Endodermal cell (in vitro differentiated cells): ENCODE measurements at regions not wholly inside any gene's neighbourhood (a gene's known extent, or its start where the extent isn't known, plus 50 kb on each side); places are given as distances from the start of the nearest gene placed in this dataset.

Source experiments
- DNase-seq: peaks from one replicate; pipeline ENCODE4 v3.0.0-alpha.2; 2017
- H3K27ac ChIP-seq: 2 replicates; pipeline ENCODE4 v1.5.1; 2013; ENCODE audit warnings: mild to moderate bottlenecking, low read depth, low read length, moderate library complexity
- H3K27me3 ChIP-seq: 2 replicates; pipeline ENCODE4 v1.6.1; 2013; ENCODE audit warnings: mild to moderate bottlenecking, low read length, moderate library complexity; ENCODE audit not compliant: insufficient read depth, control insufficient read depth, poor library complexity, severe bottlenecking
- H3K36me3 ChIP-seq: 2 replicates; pipeline ENCODE4 v1.7.0; 2013; ENCODE audit warnings: mild to moderate bottlenecking, low read length, moderate library complexity; ENCODE audit not compliant: control insufficient read depth, insufficient read depth
- H3K4me1 ChIP-seq: one replicate; pipeline ENCODE4 v1.7.0; 2013; ENCODE audit warnings: low read length; ENCODE audit not compliant: control insufficient read depth, insufficient read depth
- H3K4me3 ChIP-seq: 2 replicates; pipeline ENCODE4 v1.5.1; 2013; ENCODE audit warnings: mild to moderate bottlenecking, low read length, moderate library complexity
- H3K9ac ChIP-seq: 2 replicates; pipeline ENCODE4 v1.6.1; 2013; ENCODE audit warnings: mild to moderate bottlenecking, low read length, moderate library complexity; ENCODE audit not compliant: poor library complexity, severe bottlenecking; ENCODE audit errors: extremely low read depth
- H3K9me3 ChIP-seq: 2 replicates; pipeline ENCODE4 v1.6.1; 2013; ENCODE audit warnings: mild to moderate bottlenecking, low read length, moderate library complexity; ENCODE audit not compliant: control insufficient read depth
- H3K27ac Mint-ChIP-seq: 2 replicates; pipeline ENCODE4 v1.8.0; 2020; ENCODE audit warnings: mixed read lengths
- H3K27me3 Mint-ChIP-seq: 2 replicates; pipeline ENCODE4 v1.8.0; 2021; ENCODE audit warnings: mild to moderate bottlenecking, mixed read lengths; ENCODE audit not compliant: insufficient read depth
- H3K36me3 Mint-ChIP-seq: 2 replicates; pipeline ENCODE4 v1.8.0; 2020; ENCODE audit warnings: low read depth, mixed read lengths
- H3K4me1 Mint-ChIP-seq: 2 replicates; pipeline ENCODE4 v1.8.0; 2020; ENCODE audit warnings: mixed read lengths
- H3K4me3 Mint-ChIP-seq: 2 replicates; pipeline ENCODE4 v1.8.0; 2020; ENCODE audit warnings: mild to moderate bottlenecking, moderate library complexity, mixed read lengths
- H3K9me3 Mint-ChIP-seq: 2 replicates; pipeline ENCODE4 v1.8.0; 2020; ENCODE audit warnings: mild to moderate bottlenecking, mixed read lengths
- WGBS, 2 experiments: methylation state at CpG; one replicate each; pipeline versions ENCODE4 v1.1.5 to v1.1.7; 2013; ENCODE audit warnings: missing lambda C conversion rate in 2 of 2, mixed read lengths in 1 of 2; ENCODE audit not compliant: insufficient coverage in 1 of 2, insufficient read length in 1 of 2; 5-methylcytosine and 5-hydroxymethylcytosine counted together
- TF ChIP-seq, protein P1 (sequence below): fragments of 200-600 bp; sonication (generic); conservative IDR thresholded peaks from 2 replicates; pipeline ENCODE4 v1.5.0; 2021; ENCODE audit warnings: antibody characterized with exemption, mild to moderate bottlenecking

DNA sequence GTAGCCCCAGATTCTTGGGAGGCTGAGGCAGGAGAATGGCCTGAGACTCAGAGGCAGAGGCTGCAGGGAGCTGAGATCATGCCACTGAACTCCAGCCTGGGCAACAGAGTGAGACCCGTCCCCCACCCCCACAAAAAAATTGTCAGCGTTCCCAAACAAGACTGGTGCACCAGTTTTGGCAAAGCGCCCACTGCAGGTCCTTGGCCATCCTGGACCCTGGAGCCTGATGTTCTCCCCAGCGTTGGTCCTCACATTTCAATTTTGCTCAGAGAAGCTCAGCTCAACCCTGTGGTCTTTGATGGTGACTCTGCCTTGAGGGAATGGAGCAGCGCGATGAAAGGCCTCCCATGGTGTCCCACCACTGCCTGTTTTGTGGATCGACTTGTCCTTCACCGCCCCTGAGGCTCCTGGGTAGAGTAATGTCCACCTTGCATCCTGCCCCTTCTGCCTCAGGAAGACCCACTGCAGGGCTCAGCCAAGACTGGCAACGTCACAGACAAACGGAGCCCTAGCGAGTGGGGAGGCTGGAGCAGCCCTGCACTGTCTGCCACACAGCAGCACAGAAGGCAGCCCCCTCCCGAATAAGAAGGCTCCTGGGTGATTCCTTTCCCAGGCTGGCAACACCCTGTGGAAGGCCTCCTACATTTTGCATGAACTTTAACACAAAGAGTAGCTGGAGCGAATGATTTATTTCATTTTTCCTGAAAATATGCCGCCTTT is 410.9 kb downstream of the TCERG1L start:
- no peak overlapping the region for H3K9ac ChIP-seq
- H3K27me3 ChIP-seq = no peaks in the 10 kb centered on the region
- no peaks in the 10 kb centered on the region for H3K9me3 ChIP-seq
- 88 to 90% methylated on average over 11 to 14 of the region's 14 CpGs for WGBS, 2 experiments
- H3K4me3 ChIP-seq = no peak overlapping the region
- DNase-seq = peak; percentile 20
- H3K4me1 Mint-ChIP-seq = peaks cover 10% of the 10 kb centered on the region
- no peaks in the 10 kb centered on the region for H3K36me3 ChIP-seq
- no peaks in the 10 kb centered on the region for H3K4me1 ChIP-seq
- no peaks in the 10 kb centered on the region for H3K36me3 Mint-ChIP-seq
- H3K27ac Mint-ChIP-seq = no peak overlapping the region
- no peaks in the 10 kb centered on the region for H3K27me3 Mint-ChIP-seq
- no peak overlapping the region for H3K4me3 Mint-ChIP-seq
- TF ChIP-seq, protein P1, sequence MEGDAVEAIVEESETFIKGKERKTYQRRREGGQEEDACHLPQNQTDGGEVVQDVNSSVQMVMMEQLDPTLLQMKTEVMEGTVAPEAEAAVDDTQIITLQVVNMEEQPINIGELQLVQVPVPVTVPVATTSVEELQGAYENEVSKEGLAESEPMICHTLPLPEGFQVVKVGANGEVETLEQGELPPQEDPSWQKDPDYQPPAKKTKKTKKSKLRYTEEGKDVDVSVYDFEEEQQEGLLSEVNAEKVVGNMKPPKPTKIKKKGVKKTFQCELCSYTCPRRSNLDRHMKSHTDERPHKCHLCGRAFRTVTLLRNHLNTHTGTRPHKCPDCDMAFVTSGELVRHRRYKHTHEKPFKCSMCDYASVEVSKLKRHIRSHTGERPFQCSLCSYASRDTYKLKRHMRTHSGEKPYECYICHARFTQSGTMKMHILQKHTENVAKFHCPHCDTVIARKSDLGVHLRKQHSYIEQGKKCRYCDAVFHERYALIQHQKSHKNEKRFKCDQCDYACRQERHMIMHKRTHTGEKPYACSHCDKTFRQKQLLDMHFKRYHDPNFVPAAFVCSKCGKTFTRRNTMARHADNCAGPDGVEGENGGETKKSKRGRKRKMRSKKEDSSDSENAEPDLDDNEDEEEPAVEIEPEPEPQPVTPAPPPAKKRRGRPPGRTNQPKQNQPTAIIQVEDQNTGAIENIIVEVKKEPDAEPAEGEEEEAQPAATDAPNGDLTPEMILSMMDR = no peak
- H3K9me3 Mint-ChIP-seq = no peaks in the 10 kb centered on the region
- no peak overlapping the region for H3K27ac ChIP-seq

DNA sequence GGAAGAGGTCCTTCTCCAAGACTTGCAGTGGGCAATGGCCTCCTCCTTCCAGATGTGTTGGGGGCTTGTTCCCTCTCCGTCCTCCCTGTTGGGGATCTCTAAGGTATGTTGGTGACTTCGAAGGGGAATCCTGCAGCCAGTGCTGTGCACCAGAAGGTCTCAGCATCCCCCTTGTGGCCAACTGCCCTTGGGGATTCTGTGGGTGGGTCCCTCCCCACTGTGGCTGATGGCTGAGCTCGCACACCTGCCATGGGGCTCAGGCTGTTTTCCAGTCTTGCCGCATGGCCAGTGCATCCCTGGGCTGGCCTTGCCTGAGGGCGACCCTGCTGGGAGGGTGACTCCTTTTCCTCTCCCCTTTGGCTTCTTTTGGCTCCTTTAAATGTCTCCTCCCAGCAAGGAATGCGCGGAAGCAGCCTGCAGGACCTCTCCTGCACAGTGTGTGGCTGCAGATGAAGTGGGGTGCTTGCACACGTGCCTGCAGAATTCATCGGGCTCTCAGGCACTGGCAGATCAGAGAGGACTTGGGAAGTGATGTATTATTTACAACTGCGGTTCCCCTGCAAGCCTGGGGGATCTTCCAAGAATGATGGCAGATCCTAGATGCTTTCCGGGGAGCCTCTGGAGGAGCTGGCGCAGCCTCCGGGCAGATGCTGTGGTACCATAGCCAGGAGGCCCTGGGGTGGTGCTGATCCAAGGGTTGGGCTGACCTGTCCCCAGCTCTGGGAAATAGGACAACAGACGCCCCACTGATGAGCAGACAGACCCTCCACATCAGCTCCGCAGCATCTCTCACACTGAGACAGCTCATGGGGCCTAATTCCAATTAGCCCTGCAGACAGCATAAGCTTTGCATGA is 410.0 kb downstream of the TCERG1L start:
- Mint-ChIP-seq H3K36me3 (no peaks in the 10 kb centered on the region), H3K4me3 (no peak overlapping the region), H3K4me1 (peaks cover 9% of the 10 kb centered on the region), H3K27ac (no peak overlapping the region), H3K9me3 (no peaks in the 10 kb centered on the region), H3K27me3 (no peaks in the 10 kb centered on the region)
- no peaks in the 10 kb centered on the region for H3K36me3 ChIP-seq
- no peak overlapping the region for H3K9ac ChIP-seq
- no peak overlapping the region for H3K27ac ChIP-seq
- no peaks in the 10 kb centered on the region for H3K9me3 ChIP-seq
- DNase-seq = peak; percentile 72
- no peaks in the 10 kb centered on the region for H3K27me3 ChIP-seq
- H3K4me3 ChIP-seq = no peak overlapping the region
- WGBS, 2 experiments = 89 to 91% methylated on average over 6 to 15 of the region's 15 CpGs
- no peaks in the 10 kb centered on the region for H3K4me1 ChIP-seq
- TF ChIP-seq, protein P1 = peak; percentile 68

DNA sequence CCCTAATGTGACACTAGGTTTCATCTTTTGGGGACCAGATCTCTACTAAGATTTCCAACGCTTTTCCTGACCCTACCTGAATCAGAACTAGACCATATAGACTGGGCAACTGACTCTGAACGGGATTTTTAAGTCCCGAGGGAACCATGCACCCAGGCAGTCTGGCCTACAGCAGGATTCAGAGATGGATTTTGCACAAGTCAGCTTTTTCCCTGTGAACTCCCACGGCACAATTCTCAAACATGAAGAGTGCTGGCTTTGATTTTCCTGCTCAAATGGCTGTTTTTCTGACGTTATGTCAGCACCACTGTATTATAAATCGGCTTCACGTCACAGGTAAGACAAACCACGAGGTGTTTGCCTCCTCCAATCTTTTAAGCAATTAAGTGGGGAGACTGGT is 409.1 kb downstream of the TCERG1L start:
- H3K4me3 ChIP-seq = no peak overlapping the region
- no peaks in the 10 kb centered on the region for H3K27me3 ChIP-seq
- H3K36me3 ChIP-seq = no peaks in the 10 kb centered on the region
- no peaks in the 10 kb centered on the region for H3K9me3 Mint-ChIP-seq
- no peak overlapping the region for H3K9ac ChIP-seq
- no peak overlapping the region for H3K4me3 Mint-ChIP-seq
- no peak overlapping the region for H3K27ac ChIP-seq
- no peaks in the 10 kb centered on the region for H3K9me3 ChIP-seq
- H3K27ac Mint-ChIP-seq = no peak overlapping the region
- H3K27me3 Mint-ChIP-seq = peaks cover under 1% of the 10 kb centered on the region
- no peaks in the 10 kb centered on the region for H3K36me3 Mint-ChIP-seq
- H3K4me1 ChIP-seq = no peaks in the 10 kb centered on the region
- peak; percentile 4 for DNase-seq
- 84 to 89% methylated on average over 7 to 8 of the region's 8 CpGs for WGBS, 2 experiments
- TF ChIP-seq, protein P1 = no peak
- peaks cover 4% of the 10 kb centered on the region for H3K4me1 Mint-ChIP-seq
